ENCODE measurements at regions not wholly inside any gene's neighbourhood (a gene's known extent, or its start where the extent isn't known, plus 50 kb on each side); places are given as distances from the start of the nearest gene placed in this dataset.

DNA sequence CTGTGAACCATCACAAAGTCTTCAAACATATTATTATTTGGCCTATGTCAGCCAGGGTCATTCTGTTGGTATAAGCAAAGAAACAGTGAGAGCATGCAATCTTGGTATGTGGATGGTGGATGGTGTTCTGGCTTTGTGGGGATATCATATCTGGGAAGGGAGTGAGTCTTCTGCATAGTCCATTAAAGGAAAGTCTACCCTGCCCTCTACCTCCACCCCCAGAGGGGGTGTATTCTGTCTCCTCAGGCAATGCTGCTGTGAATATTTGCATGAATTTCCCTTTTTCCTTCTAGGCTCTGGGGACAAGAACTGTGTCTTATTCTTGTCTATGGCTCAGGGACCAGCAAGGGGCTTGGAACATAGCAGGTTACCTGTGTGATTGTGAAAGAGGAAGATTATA lies 495.8 kb downstream of the PDCD6IP start:
- CTCF ChIA-PET = no interaction called here
- intact Hi-C loops (cut with micrococcal nuclease) = no loop called here
- Mint-ChIP-seq H3K36me3 (no peaks in the 10 kb centered on the region), H3K27ac (no peak overlapping the region), H3K27me3 (peaks cover 0 to 10% (median 0%) of the 10 kb centered on the region in 5 donors), H3K4me3 (no peak overlapping the region), H3K4me1 (no peaks in the 10 kb centered on the region), H3K9me3 (peaks cover 0 to 4% (median 0%) of the 10 kb centered on the region in 11 donors)
- Histone ChIP-seq H3K4me3 (ENCODE audit: low read length) (no peak overlapping the region), H3K27ac (ENCODE audit: low read depth, low read length) (no peak overlapping the region), H3K4me1 (ENCODE audit: control insufficient read depth in 2 of 2, insufficient read depth in 2 of 2, low read length in 2 of 2) (no peaks in the 10 kb centered on the region), H3K36me3 (ENCODE audit: control insufficient read depth in 2 of 3, insufficient read depth in 3 of 3, low read length in 3 of 3) (no peaks in the 10 kb centered on the region), H3K9me3 (ENCODE audit: control insufficient read depth in 2 of 3, low read length in 3 of 3) (no peaks in the 10 kb centered on the region), H3K27me3 (ENCODE audit: control insufficient read depth in 2 of 2, insufficient read depth in 2 of 2, low read length in 2 of 2) (no peaks in the 10 kb centered on the region)
- ATAC-seq = no peak
- POLR2A ChIA-PET = no interaction called here
- no peak for DNase-seq

GRCh38 chr3:34296796-34297195 lies 498.4 kb downstream of the PDCD6IP start:
- no peak overlapping the region for H3K27ac Mint-ChIP-seq
- H3K4me1 ChIP-seq (ENCODE audit: control insufficient read depth in 2 of 2, insufficient read depth in 2 of 2, low read length in 2 of 2) = no peaks in the 10 kb centered on the region
- no peaks in the 10 kb centered on the region for H3K9me3 ChIP-seq (ENCODE audit: control insufficient read depth in 2 of 3, low read length in 3 of 3)
- H3K27ac ChIP-seq (ENCODE audit: low read depth, low read length) = no peak overlapping the region
- POLR2A ChIA-PET = no interaction called here
- intact Hi-C loops (cut with micrococcal nuclease) = no loop called here
- H3K27me3 ChIP-seq (ENCODE audit: control insufficient read depth in 2 of 2, insufficient read depth in 2 of 2, low read length in 2 of 2) = no peaks in the 10 kb centered on the region
- H3K4me1 Mint-ChIP-seq = no peaks in the 10 kb centered on the region
- ATAC-seq = no peak
- H3K27me3 Mint-ChIP-seq = peaks cover 0 to 12% (median 6%) of the 10 kb centered on the region in 5 donors
- H3K9me3 Mint-ChIP-seq = peaks cover 0 to 4% (median 0%) of the 10 kb centered on the region in 11 donors
- no peak overlapping the region for H3K4me3 ChIP-seq (ENCODE audit: low read length)
- H3K4me3 Mint-ChIP-seq = no peak overlapping the region
- DNase-seq = no peak
- no peaks in the 10 kb centered on the region for H3K36me3 Mint-ChIP-seq
- no peaks in the 10 kb centered on the region for H3K36me3 ChIP-seq (ENCODE audit: control insufficient read depth in 2 of 3, insufficient read depth in 3 of 3, low read length in 3 of 3)
- CTCF ChIA-PET = no interaction called here

GRCh38 chr3:34298653-34299052 lies 500.2 kb downstream of the PDCD6IP start:
- Mint-ChIP-seq H3K36me3 (no peaks in the 10 kb centered on the region), H3K9me3 (peaks cover 0 to 4% (median 0%) of the 10 kb centered on the region in 11 donors), H3K4me1 (no peaks in the 10 kb centered on the region), H3K4me3 (no peak overlapping the region), H3K27me3 (peaks cover 0 to 17% (median 11%) of the 10 kb centered on the region in 5 donors), H3K27ac (no peak overlapping the region)
- Histone ChIP-seq H3K4me1 (ENCODE audit: control insufficient read depth in 2 of 2, insufficient read depth in 2 of 2, low read length in 2 of 2) (no peaks in the 10 kb centered on the region), H3K9me3 (ENCODE audit: control insufficient read depth in 2 of 3, low read length in 3 of 3) (no peaks in the 10 kb centered on the region), H3K27ac (ENCODE audit: low read depth, low read length) (no peak overlapping the region), H3K36me3 (ENCODE audit: control insufficient read depth in 2 of 3, insufficient read depth in 3 of 3, low read length in 3 of 3) (no peaks in the 10 kb centered on the region), H3K27me3 (ENCODE audit: control insufficient read depth in 2 of 2, insufficient read depth in 2 of 2, low read length in 2 of 2) (no peaks in the 10 kb centered on the region), H3K4me3 (ENCODE audit: low read length) (no peak overlapping the region)
- no peak for ATAC-seq
- DNase-seq = no peak
- intact Hi-C loops (cut with micrococcal nuclease) = no loop called here
- ChIA-PET POLR2A (no interaction called here), CTCF (no interaction called here)

DNA sequence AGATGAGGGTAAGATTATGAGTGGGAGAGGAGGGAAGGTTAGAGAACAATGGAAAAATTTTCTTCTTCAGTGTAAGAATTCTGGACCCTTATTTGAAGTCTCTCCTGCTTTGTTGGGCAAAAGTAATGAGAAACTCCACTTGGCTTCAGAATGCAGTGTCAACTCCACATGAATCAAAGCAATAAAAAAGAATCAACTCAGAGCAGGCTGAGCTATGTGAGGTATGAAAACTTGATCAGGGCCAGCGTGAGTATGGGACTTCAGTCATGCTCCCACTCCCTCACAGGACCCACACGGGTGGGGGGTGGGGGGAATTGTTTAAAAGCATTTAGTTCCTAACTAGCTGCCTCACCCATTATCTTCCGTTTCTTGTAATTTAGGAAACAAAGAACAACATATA lies 502.2 kb downstream of the PDCD6IP start:
- DNase-seq = no peak
- ATAC-seq = no peak
- H3K27ac ChIP-seq (ENCODE audit: low read depth, low read length) = no peak overlapping the region
- ChIA-PET POLR2A (no interaction called here), CTCF (no interaction called here)
- peaks cover 0 to 4% (median 0%) of the 10 kb centered on the region in 11 donors for H3K9me3 Mint-ChIP-seq
- no peaks in the 10 kb centered on the region for H3K36me3 ChIP-seq (ENCODE audit: control insufficient read depth in 2 of 3, insufficient read depth in 3 of 3, low read length in 3 of 3)
- H3K4me3 ChIP-seq (ENCODE audit: low read length) = no peak overlapping the region
- H3K4me3 Mint-ChIP-seq = no peak overlapping the region
- H3K27me3 ChIP-seq (ENCODE audit: control insufficient read depth in 2 of 2, insufficient read depth in 2 of 2, low read length in 2 of 2) = no peaks in the 10 kb centered on the region
- no peak overlapping the region for H3K27ac Mint-ChIP-seq
- H3K4me1 Mint-ChIP-seq = peaks cover 0 to 2% (median 0%) of the 10 kb centered on the region in 7 donors
- H3K36me3 Mint-ChIP-seq = no peaks in the 10 kb centered on the region
- intact Hi-C loops (cut with micrococcal nuclease) = no loop called here
- no peaks in the 10 kb centered on the region for H3K4me1 ChIP-seq (ENCODE audit: control insufficient read depth in 2 of 2, insufficient read depth in 2 of 2, low read length in 2 of 2)
- H3K9me3 ChIP-seq (ENCODE audit: control insufficient read depth in 2 of 3, low read length in 3 of 3) = no peaks in the 10 kb centered on the region
- peaks cover 0 to 17% (median 11%) of the 10 kb centered on the region in 5 donors for H3K27me3 Mint-ChIP-seq

GRCh38 chr3:34301313-34301712 lies 502.9 kb downstream of the PDCD6IP start:
- H3K4me3 ChIP-seq (ENCODE audit: low read length) = no peak overlapping the region
- Mint-ChIP-seq H3K27me3 (peaks cover 0 to 17% (median 11%) of the 10 kb centered on the region in 5 donors), H3K9me3 (peaks cover 0 to 4% (median 0%) of the 10 kb centered on the region in 11 donors), H3K36me3 (no peaks in the 10 kb centered on the region), H3K4me3 (no peak overlapping the region), H3K27ac (no peak overlapping the region), H3K4me1 (peaks cover 0 to 2% (median 0%) of the 10 kb centered on the region in 7 donors)
- H3K27me3 ChIP-seq (ENCODE audit: control insufficient read depth in 2 of 2, insufficient read depth in 2 of 2, low read length in 2 of 2) = no peaks in the 10 kb centered on the region
- no peak for DNase-seq
- ChIA-PET CTCF (no interaction called here), POLR2A (no interaction called here)
- no peak overlapping the region for H3K27ac ChIP-seq (ENCODE audit: low read depth, low read length)
- H3K4me1 ChIP-seq (ENCODE audit: control insufficient read depth in 2 of 2, insufficient read depth in 2 of 2, low read length in 2 of 2) = no peaks in the 10 kb centered on the region
- H3K9me3 ChIP-seq (ENCODE audit: control insufficient read depth in 2 of 3, low read length in 3 of 3) = no peaks in the 10 kb centered on the region
- ATAC-seq = no peak
- intact Hi-C loops (cut with micrococcal nuclease) = no loop called here
- H3K36me3 ChIP-seq (ENCODE audit: control insufficient read depth in 2 of 3, insufficient read depth in 3 of 3, low read length in 3 of 3) = no peaks in the 10 kb centered on the region

DNA sequence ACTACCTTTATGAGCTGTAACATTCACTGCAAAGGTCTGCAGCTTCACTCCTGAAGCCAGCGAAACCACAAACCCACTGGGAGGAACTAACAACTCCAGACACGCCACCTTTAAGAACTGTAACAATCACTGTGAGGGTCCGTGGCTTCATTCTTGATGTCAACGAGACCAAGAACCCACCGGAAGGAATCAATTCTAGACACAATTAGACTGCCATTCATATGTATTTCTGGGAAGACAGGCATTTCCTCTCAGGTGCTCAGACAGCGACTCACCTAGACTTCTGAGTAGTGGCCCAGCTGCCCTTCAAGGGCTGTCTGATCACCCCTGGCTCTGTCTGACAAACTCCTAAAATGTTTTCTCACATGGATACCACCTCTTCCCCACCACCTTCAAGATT lies 506.8 kb downstream of the PDCD6IP start:
- H3K4me1 Mint-ChIP-seq = peaks cover 0 to 2% (median 0%) of the 10 kb centered on the region in 7 donors
- POLR2A ChIA-PET = no interaction called here

DNA sequence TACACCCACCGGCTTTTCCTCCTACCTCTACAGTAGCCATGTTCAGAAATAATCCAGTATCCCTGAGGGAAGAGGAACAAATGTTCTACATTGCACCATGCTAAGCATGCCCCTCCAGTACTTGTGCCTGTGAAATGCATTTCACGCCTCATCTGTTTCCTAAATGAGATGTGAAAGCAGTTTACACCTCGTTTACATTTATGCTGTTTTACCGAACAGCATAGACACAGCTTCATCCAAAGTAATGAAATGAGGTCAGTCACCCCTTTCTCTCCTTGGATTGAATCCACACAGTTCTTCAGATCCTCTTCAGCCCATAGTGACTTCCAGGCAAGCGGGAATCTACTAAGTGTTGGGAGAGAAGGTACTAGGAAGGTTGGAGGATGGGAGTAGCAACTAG lies 514.3 kb downstream of the PDCD6IP start:
- Mint-ChIP-seq H3K36me3 (no peaks in the 10 kb centered on the region), H3K27ac (no peak overlapping the region), H3K4me1 (no peaks in the 10 kb centered on the region), H3K9me3 (peaks cover 0 to 14% (median 2%) of the 10 kb centered on the region in 11 donors), H3K4me3 (no peak overlapping the region), H3K27me3 (peaks cover 0 to 5% (median 2%) of the 10 kb centered on the region in 5 donors)
- ChIA-PET CTCF (no interaction called here), POLR2A (no interaction called here)
- ATAC-seq (no peak), DNase-seq (no peak)
- Histone ChIP-seq H3K27me3 (ENCODE audit: control insufficient read depth in 2 of 2, insufficient read depth in 2 of 2, low read length in 2 of 2) (no peaks in the 10 kb centered on the region), H3K36me3 (ENCODE audit: control insufficient read depth in 2 of 3, insufficient read depth in 3 of 3, low read length in 3 of 3) (no peaks in the 10 kb centered on the region), H3K4me3 (ENCODE audit: low read length) (no peak overlapping the region), H3K9me3 (ENCODE audit: control insufficient read depth in 2 of 3, low read length in 3 of 3) (no peaks in the 10 kb centered on the region), H3K27ac (ENCODE audit: low read depth, low read length) (no peak overlapping the region), H3K4me1 (ENCODE audit: control insufficient read depth in 2 of 2, insufficient read depth in 2 of 2, low read length in 2 of 2) (no peaks in the 10 kb centered on the region)
- intact Hi-C loops (cut with micrococcal nuclease) = no loop called here

More for the DNA sequence above, 506.8 kb downstream of the PDCD6IP start:
- H3K4me3 Mint-ChIP-seq = no peak overlapping the region
- H3K27me3 Mint-ChIP-seq = peaks cover 0 to 14% (median 11%) of the 10 kb centered on the region in 5 donors
- no peak overlapping the region for H3K27ac Mint-ChIP-seq
- Histone ChIP-seq H3K4me3 (ENCODE audit: low read length) (no peak overlapping the region), H3K27ac (ENCODE audit: low read depth, low read length) (no peak overlapping the region), H3K27me3 (ENCODE audit: control insufficient read depth in 2 of 2, insufficient read depth in 2 of 2, low read length in 2 of 2) (no peaks in the 10 kb centered on the region), H3K36me3 (ENCODE audit: control insufficient read depth in 2 of 3, insufficient read depth in 3 of 3, low read length in 3 of 3) (no peaks in the 10 kb centered on the region), H3K4me1 (ENCODE audit: control insufficient read depth in 2 of 2, insufficient read depth in 2 of 2, low read length in 2 of 2) (no peaks in the 10 kb centered on the region), H3K9me3 (ENCODE audit: control insufficient read depth in 2 of 3, low read length in 3 of 3) (no peaks in the 10 kb centered on the region)
- CTCF ChIA-PET = no interaction called here
- H3K9me3 Mint-ChIP-seq = peaks cover 0 to 10% (median 0%) of the 10 kb centered on the region in 11 donors
- intact Hi-C loops (cut with micrococcal nuclease) = no loop called here
- DNase-seq (no peak), ATAC-seq (no peak)
- no peaks in the 10 kb centered on the region for H3K36me3 Mint-ChIP-seq

All from naive thymus-derived CD4-positive, alpha-beta T cell (primary cell).